HEK293 (cell line): ENCODE measurements at regions not wholly inside any gene's neighbourhood (a gene's known extent, or its start where the extent isn't known, plus 50 kb on each side); places are given as distances from the start of the nearest gene placed in this dataset.

Experiments
- CTCF ChIA-PET: fragments of 350-600 bp; formaldehyde crosslinking; extraction: SDS; loops from one replicate; lab custom pipeline; 2021; ENCODE audit warnings: antibody characterized with exemption; lab: Yijun Ruan, JAX
- POLR2A ChIA-PET: fragments of 300-600 bp; formaldehyde crosslinking; extraction: SDS; loops from one replicate; lab custom pipeline; 2020; ENCODE audit warnings: antibody characterized with exemption, inconsistent platforms; lab: Yijun Ruan, JAX
- H3K27ac ChIP-seq: fragments of 200-500 bp; sonication (Bioruptor generic); 2 replicates; pipeline ENCODE4 v1.5.1; 2014; ENCODE audit warnings: low read depth, low read length, control low read depth, inconsistent platforms; ENCODE audit errors: extremely low read depth
- H3K36me3 ChIP-seq, 2 experiments: fragments of 200-500 bp in 1 of 2; sonication (Bioruptor generic) in 1 of 2; 1 replicate in 1 of 2; 2 replicates in 1 of 2; pipeline ENCODE4 v1.5.1; 2014 to 2017; ENCODE audit warnings: inconsistent platforms in 2 of 2, low read length in 2 of 2; ENCODE audit not compliant: control insufficient read depth in 2 of 2, insufficient read depth in 1 of 2
- H3K4me1 ChIP-seq: fragments of 200-500 bp; sonication (Bioruptor generic); 2 replicates; pipeline ENCODE4 v1.5.1; 2014; ENCODE audit warnings: mild to moderate bottlenecking, low read length, inconsistent platforms; ENCODE audit not compliant: control insufficient read depth, insufficient read depth
- H3K4me3 ChIP-seq: 2 replicates; pipeline ENCODE4 v1.5.1; 2011; ENCODE audit warnings: low read depth, mild to moderate bottlenecking, control low read depth, low read length, moderate library complexity
- H3K9me3 ChIP-seq: fragments of 200-500 bp; sonication (Bioruptor generic); 2 replicates; pipeline ENCODE4 v1.5.1; 2014; ENCODE audit warnings: low read depth, low read length, inconsistent platforms; ENCODE audit not compliant: control insufficient read depth, insufficient read depth
- FEZF1 ChIP-seq: fragments of 450-650 bp; formaldehyde crosslinking; IDR thresholded peaks from 2 replicates; pipeline ENCODE4 v1.5.1; 2016; ENCODE audit warnings: missing biosample characterization, missing genetic modification characterization
- SP7 ChIP-seq: fragments of 450-650 bp; formaldehyde crosslinking; IDR thresholded peaks from 2 replicates; pipeline ENCODE4 v1.5.1; 2016; ENCODE audit warnings: missing biosample characterization, missing genetic modification characterization
- TCF7L2 ChIP-seq: IDR thresholded peaks from 2 replicates; pipeline ENCODE4 v1.6.1; 2011; ENCODE audit warnings: low read depth, mild to moderate bottlenecking, inconsistent platforms, low read length, moderate library complexity, borderline replicate concordance
- WT1 ChIP-seq: fragments of 450-650 bp; formaldehyde crosslinking; IDR thresholded peaks from 2 replicates; pipeline ENCODE4 v1.5.1; 2016; ENCODE audit warnings: missing biosample characterization, missing genetic modification characterization
- ZBTB21 ChIP-seq: fragments of 450-650 bp; formaldehyde crosslinking; IDR thresholded peaks from 2 replicates; pipeline ENCODE4 v1.5.1; 2017; ENCODE audit warnings: missing biosample characterization, missing genetic modification characterization
- ZBTB8A ChIP-seq: fragments of 450-650 bp; formaldehyde crosslinking; IDR thresholded peaks from 2 replicates; pipeline ENCODE4 v1.5.1; 2016; ENCODE audit warnings: missing biosample characterization, missing genetic modification characterization
- ZEB2 ChIP-seq: fragments of 450-650 bp; formaldehyde crosslinking; IDR thresholded peaks from 2 replicates; pipeline ENCODE4 v1.5.1; 2016; ENCODE audit warnings: missing biosample characterization, missing genetic modification characterization
- ZNF23 ChIP-seq: fragments of 450-650 bp; formaldehyde crosslinking; IDR thresholded peaks from 2 replicates; pipeline ENCODE4 v1.5.1; 2016; ENCODE audit warnings: missing biosample characterization, missing genetic modification characterization, borderline replicate concordance
- ZNF24 ChIP-seq: fragments of 450-650 bp; formaldehyde crosslinking; IDR thresholded peaks from 2 replicates; pipeline ENCODE4 v1.5.1; 2016; ENCODE audit warnings: missing biosample characterization, missing genetic modification characterization
- ZNF335 ChIP-seq: fragments of 450-650 bp; formaldehyde crosslinking; conservative IDR thresholded peaks from 2 replicates; pipeline ENCODE4 v1.5.1; 2016; ENCODE audit warnings: missing biosample characterization, missing genetic modification characterization
- ZNF354C ChIP-seq: fragments of 450-650 bp; formaldehyde crosslinking; IDR thresholded peaks from 2 replicates; pipeline ENCODE4 v1.5.1; 2016; ENCODE audit warnings: missing biosample characterization, missing genetic modification characterization, low read depth, borderline replicate concordance
- ZNF366 ChIP-seq: fragments of 450-650 bp; formaldehyde crosslinking; conservative IDR thresholded peaks from 2 replicates; pipeline ENCODE4 v1.5.1; 2016; ENCODE audit warnings: missing biosample characterization, missing genetic modification characterization
- ZNF558 ChIP-seq: fragments of 450-650 bp; formaldehyde crosslinking; IDR thresholded peaks from 2 replicates; pipeline ENCODE4 v1.5.1; 2016; ENCODE audit warnings: missing biosample characterization, missing genetic modification characterization
- ZNF600 ChIP-seq: fragments of 450-650 bp; formaldehyde crosslinking; IDR thresholded peaks from 2 replicates; pipeline ENCODE4 v1.5.1; 2016; ENCODE audit warnings: missing biosample characterization, missing genetic modification characterization
- ZNF629 ChIP-seq: fragments of 450-650 bp; formaldehyde crosslinking; IDR thresholded peaks from 2 replicates; pipeline ENCODE4 v1.5.1; 2017; ENCODE audit warnings: missing biosample characterization, missing genetic modification characterization
- ZNF660 ChIP-seq: fragments of 450-650 bp; IDR thresholded peaks from 2 replicates; pipeline ENCODE4 v1.5.1; 2018; ENCODE audit warnings: missing biosample characterization, mild to moderate bottlenecking, missing genetic modification characterization
- ZNF785 ChIP-seq: fragments of 450-650 bp; formaldehyde crosslinking; IDR thresholded peaks from 2 replicates; pipeline ENCODE4 v1.5.1; 2016; ENCODE audit warnings: missing biosample characterization, missing genetic modification characterization
- TF ChIP-seq, protein P1 (sequence below): fragments of 450-650 bp; formaldehyde crosslinking; IDR thresholded peaks from 2 replicates; pipeline ENCODE4 v1.5.1; 2017; ENCODE audit warnings: missing biosample characterization, missing genetic modification characterization
- TF ChIP-seq, protein P2 (sequence below): fragments of 450-650 bp; formaldehyde crosslinking; IDR thresholded peaks from 2 replicates; pipeline ENCODE4 v1.5.1; 2016; ENCODE audit warnings: missing biosample characterization, missing genetic modification characterization, low read depth
- TF ChIP-seq, protein P3 (sequence below): fragments of 450-650 bp; formaldehyde crosslinking; IDR thresholded peaks from 2 replicates; pipeline ENCODE4; 2016; ENCODE audit warnings: missing biosample characterization, missing genetic modification characterization
- TF ChIP-seq, protein P4 (sequence below): fragments of 450-650 bp; formaldehyde crosslinking; IDR thresholded peaks from 2 replicates; pipeline ENCODE4 v1.5.1; 2016; ENCODE audit warnings: missing biosample characterization, missing genetic modification characterization
- TF ChIP-seq, protein P5 (sequence below): fragments of 450-650 bp; formaldehyde crosslinking; IDR thresholded peaks from 2 replicates; pipeline ENCODE4 v1.5.1; 2016; ENCODE audit warnings: missing biosample characterization, missing genetic modification characterization

DNA sequence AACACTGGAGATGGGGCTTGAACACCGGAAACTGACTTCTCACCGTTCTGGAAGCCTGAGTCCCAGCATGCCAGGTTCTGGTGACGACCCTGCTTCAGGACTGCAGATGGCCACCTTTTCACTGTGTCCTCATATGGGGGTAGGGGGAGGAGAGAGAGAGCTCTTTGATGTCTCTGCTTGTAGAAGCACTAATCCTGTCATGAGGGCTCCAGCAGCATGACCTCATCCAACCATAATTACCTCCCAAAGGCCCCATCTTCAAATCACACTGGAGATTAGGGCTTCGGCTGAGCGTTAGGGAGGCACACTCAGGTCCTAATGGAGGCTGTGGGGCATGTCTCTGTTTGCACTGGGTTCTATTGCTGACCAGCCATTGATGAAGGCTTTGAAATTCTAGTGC lies 255.3 kb downstream of the TEX29 start:
- H3K27ac ChIP-seq: no peak overlapping the region
- CTCF ChIA-PET: interaction anchor here (0.7 kb wide), 1 partner anchor 660 kb away, joined by 3 read pairs; no protein-coding TSS in a partner anchor
- H3K4me1 ChIP-seq: no peaks in the 10 kb centered on the region
- TF ChIP-seq ZNF24 (tag by site-specific recombination) (0 out of 2 replicates have a peak, but pooled peaks have one; percentile 66), ZNF558 (tag by site-specific recombination) (0 out of 2 replicates have a peak, but pooled peaks have one; percentile 61), TCF7L2 (peak; percentile 86), ZNF785 (tag by site-specific recombination) (no peak), WT1 (tag by site-specific recombination) (peak; percentile 64), ZNF335 (tag by site-specific recombination) (peak; percentile 81), ZBTB8A (tag by site-specific recombination) (0 out of 2 replicates have a peak, but pooled peaks have one; percentile 39), ZNF354C (tag by site-specific recombination) (no peak), FEZF1 (tag by site-specific recombination) (no peak), ZEB2 (tag by site-specific recombination) (peak; percentile 50; the same call in 1 of the 2 replicates), ZNF629 (tag by site-specific recombination) (peak; percentile 71), ZNF23 (tag by site-specific recombination) (no peak), ZBTB21 (tag by site-specific recombination) (peak; percentile 63; the same call in 1 of the 2 replicates), ZNF600 (tag by site-specific recombination) (0 out of 2 replicates have a peak, but pooled peaks have one; percentile 41), ZNF366 (tag by site-specific recombination) (0 out of 2 replicates have a peak, but pooled peaks have one; percentile 42), ZNF660 (peak; percentile 56; the same call in 1 of the 2 replicates), SP7 (tag by site-specific recombination) (peak; percentile 47; the same call in 1 of the 2 replicates)
- TF ChIP-seq, protein P1, sequence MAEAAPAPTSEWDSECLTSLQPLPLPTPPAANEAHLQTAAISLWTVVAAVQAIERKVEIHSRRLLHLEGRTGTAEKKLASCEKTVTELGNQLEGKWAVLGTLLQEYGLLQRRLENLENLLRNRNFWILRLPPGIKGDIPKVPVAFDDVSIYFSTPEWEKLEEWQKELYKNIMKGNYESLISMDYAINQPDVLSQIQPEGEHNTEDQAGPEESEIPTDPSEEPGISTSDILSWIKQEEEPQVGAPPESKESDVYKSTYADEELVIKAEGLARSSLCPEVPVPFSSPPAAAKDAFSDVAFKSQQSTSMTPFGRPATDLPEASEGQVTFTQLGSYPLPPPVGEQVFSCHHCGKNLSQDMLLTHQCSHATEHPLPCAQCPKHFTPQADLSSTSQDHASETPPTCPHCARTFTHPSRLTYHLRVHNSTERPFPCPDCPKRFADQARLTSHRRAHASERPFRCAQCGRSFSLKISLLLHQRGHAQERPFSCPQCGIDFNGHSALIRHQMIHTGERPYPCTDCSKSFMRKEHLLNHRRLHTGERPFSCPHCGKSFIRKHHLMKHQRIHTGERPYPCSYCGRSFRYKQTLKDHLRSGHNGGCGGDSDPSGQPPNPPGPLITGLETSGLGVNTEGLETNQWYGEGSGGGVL: peak; percentile 48; the same call in 1 of the 2 replicates
- TF ChIP-seq, protein P2, sequence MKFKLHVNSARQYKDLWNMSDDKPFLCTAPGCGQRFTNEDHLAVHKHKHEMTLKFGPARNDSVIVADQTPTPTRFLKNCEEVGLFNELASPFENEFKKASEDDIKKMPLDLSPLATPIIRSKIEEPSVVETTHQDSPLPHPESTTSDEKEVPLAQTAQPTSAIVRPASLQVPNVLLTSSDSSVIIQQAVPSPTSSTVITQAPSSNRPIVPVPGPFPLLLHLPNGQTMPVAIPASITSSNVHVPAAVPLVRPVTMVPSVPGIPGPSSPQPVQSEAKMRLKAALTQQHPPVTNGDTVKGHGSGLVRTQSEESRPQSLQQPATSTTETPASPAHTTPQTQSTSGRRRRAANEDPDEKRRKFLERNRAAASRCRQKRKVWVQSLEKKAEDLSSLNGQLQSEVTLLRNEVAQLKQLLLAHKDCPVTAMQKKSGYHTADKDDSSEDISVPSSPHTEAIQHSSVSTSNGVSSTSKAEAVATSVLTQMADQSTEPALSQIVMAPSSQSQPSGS (tag by site-specific recombination): peak; percentile 66; the same call in 1 of the 2 replicates
- TF ChIP-seq, protein P3, sequence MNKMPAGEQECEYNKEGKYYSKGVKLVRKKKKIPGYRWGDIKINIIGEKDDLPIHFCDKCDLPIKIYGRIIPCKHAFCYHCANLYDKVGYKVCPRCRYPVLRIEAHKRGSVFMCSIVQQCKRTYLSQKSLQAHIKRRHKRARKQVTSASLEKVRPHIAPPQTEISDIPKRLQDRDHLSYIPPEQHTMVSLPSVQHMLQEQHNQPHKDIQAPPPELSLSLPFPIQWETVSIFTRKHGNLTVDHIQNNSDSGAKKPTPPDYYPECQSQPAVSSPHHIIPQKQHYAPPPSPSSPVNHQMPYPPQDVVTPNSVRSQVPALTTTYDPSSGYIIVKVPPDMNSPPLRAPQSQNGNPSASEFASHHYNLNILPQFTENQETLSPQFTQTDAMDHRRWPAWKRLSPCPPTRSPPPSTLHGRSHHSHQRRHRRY (tag by site-specific recombination): no peak
- TF ChIP-seq, protein P4, sequence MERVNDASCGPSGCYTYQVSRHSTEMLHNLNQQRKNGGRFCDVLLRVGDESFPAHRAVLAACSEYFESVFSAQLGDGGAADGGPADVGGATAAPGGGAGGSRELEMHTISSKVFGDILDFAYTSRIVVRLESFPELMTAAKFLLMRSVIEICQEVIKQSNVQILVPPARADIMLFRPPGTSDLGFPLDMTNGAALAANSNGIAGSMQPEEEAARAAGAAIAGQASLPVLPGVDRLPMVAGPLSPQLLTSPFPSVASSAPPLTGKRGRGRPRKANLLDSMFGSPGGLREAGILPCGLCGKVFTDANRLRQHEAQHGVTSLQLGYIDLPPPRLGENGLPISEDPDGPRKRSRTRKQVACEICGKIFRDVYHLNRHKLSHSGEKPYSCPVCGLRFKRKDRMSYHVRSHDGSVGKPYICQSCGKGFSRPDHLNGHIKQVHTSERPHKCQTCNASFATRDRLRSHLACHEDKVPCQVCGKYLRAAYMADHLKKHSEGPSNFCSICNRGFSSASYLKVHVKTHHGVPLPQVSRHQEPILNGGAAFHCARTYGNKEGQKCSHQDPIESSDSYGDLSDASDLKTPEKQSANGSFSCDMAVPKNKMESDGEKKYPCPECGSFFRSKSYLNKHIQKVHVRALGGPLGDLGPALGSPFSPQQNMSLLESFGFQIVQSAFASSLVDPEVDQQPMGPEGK (tag by site-specific recombination): peak; percentile 36; the same call in 1 of the 2 replicates
- TF ChIP-seq, protein P5, sequence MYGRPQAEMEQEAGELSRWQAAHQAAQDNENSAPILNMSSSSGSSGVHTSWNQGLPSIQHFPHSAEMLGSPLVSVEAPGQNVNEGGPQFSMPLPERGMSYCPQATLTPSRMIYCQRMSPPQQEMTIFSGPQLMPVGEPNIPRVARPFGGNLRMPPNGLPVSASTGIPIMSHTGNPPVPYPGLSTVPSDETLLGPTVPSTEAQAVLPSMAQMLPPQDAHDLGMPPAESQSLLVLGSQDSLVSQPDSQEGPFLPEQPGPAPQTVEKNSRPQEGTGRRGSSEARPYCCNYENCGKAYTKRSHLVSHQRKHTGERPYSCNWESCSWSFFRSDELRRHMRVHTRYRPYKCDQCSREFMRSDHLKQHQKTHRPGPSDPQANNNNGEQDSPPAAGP (tag by site-specific recombination): peak; percentile 29; the same call in 1 of the 2 replicates
- POLR2A ChIA-PET: no interaction called here
- no peaks in the 10 kb centered on the region for H3K36me3 ChIP-seq
- no peaks in the 10 kb centered on the region for H3K9me3 ChIP-seq
- no peak overlapping the region for H3K4me3 ChIP-seq
